Jurkat, Clone E6-1 (cell line): ENCODE measurements at regions not wholly inside any gene's neighbourhood (a gene's known extent, or its start where the extent isn't known, plus 50 kb on each side); places are given as distances from the start of the nearest gene placed in this dataset.

Experiments used
- DNase-seq: peaks from one replicate; pipeline ENCODE4 v3.0.0-alpha.2; 2011; ENCODE audit warnings: low read depth, low spot score
- H3K4me3 ChIP-seq: 2 replicates; pipeline ENCODE4 v1.5.1; 2011; ENCODE audit warnings: mild to moderate bottlenecking, low read length, control low read depth, moderate library complexity

- H3K4me3 ChIP-seq, result no peak overlapping the region
- DNase-seq, result no peak
These were observed 50.8 kb upstream of the NAV2 start for GRCh38 chr11:19661827-19662226.

- DNase-seq, result no peak
- H3K4me3 ChIP-seq, result no peak overlapping the region
These were observed 52.6 kb upstream of the NAV2 start for GRCh38 chr11:19660076-19660475.

GRCh38 chr11:19659529-19659928, 53.1 kb upstream of the NAV2 start:
- DNase-seq, result no peak
- H3K4me3 ChIP-seq, result no peak overlapping the region

DNA sequence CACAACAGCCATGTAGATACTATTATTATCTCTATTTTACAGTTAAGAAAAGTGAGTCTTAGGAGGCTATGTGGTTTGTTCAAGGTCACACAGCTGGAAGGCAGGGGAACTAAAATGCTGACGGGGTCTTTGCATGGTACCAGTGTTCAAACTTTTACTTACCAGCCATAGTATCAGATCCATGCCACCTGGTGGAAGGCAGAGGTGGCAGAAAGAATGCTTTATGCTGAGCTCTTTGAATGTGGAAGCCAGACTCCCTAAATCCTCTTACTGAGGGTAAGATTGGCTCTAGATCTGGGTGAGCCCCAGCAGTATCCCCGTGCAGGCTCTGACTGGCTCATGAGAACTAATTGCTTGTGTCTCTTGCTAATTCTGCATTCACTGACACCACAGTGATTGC, 54.3 kb upstream of the NAV2 start:
- H3K4me3 ChIP-seq, result no peak overlapping the region
- DNase-seq, result peak; percentile 45

GRCh38 chr11:19656140-19656541, 56.5 kb upstream of the NAV2 start:
- no peak for DNase-seq
- H3K4me3 ChIP-seq, result no peak overlapping the region

DNA sequence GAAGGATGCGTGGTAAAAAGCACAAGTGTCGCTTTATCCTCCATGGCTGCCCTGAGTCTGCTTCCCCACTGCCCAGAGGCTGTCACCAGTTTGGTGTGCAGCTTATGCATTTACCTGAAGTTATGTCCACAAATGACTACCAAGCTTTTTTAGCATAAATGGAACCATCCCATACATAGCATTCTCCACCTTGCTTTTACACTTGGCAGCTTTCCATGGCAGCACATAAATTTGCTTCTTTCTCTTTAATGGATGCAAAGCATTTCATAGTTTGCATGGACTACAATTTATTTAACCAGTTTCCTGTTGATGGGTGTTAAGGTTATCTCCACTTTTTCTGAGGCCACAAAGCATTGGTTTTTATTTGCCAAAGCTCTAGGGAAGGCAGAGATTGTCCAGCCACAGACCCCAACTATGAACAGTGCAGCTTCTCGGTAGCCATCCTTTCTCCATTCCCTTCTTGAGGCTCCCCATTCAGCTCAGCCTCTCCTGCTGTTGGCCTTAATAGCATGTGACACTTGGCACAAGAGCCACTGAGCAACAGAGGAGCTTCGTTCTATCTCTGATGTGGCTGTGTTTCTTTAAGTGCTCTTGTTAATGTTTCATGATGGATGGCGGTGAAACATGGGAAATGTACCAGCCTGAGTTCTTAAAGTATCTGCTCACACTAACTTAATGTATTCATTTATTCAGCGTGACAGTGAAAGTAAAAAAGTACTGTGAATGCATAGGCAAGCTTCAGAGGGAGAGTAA, 59.8 kb upstream of the NAV2 start:
- no peak for DNase-seq
- H3K4me3 ChIP-seq, result no peak overlapping the region

DNA sequence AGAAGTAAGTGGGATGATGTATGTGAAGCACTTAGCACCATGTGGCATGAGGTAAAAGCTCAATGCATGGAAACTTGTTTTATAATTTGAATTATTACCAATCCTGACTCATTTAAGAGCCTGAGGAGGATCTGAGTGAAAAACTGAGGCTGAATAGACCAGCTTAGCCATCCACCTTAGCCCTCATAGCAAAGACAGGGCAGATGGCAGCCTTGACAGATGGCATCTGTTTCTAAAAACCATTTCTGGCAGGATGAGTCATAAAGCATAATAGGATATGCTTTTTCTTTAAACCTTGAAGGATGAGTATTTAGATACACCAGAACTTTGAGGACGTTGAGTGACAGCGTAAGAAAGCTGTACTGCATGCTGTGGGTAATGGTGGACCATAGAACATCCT, 61.0 kb upstream of the NAV2 start:
- DNase-seq, result no peak
- H3K4me3 ChIP-seq, result no peak overlapping the region

- DNase-seq, result no peak
- no peak overlapping the region for H3K4me3 ChIP-seq
These were observed 61.6 kb upstream of the NAV2 start for GRCh38 chr11:19651028-19651427.

DNA sequence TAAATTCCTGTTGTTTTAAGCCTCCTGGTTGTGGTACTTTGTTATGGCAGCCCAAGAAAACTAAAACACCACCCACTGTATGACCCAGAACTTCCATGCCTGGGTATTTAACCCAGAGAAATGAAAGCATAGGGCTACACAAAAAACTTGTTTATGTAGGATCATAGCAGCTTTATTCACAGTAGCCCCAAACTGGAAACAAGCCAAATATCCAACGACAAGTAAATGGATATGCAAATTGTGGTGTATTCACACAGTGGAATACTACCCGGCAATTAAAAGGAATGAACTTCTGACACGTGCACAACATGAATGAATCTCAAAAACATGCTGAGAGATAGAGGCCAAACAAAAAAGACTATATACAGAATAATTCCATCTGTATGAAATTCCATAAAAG, 62.2 kb upstream of the NAV2 start:
- no peak for DNase-seq
- H3K4me3 ChIP-seq, result no peak overlapping the region

DNA sequence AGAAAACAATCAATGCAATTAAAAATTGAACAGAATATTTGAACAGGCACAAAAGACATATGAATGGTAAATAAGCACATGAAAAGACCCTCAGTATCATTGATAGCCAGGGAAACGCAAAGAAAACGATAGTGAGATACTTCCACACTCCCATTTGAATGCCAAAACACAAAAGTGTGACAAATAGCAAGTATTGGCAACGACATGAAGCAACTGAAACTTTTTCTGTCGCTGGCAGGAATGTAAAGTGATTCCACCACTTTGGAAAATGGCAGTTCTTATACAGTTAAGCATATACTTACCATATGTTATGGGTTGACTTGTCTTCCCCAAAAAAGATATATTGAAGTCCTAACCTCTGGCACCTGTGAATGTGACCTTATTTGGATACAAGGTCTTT, 62.9 kb upstream of the NAV2 start:
- no peak overlapping the region for H3K4me3 ChIP-seq
- no peak for DNase-seq

- no peak for DNase-seq
- H3K4me3 ChIP-seq, result no peak overlapping the region
These were observed 64.3 kb upstream of the NAV2 start for GRCh38 chr11:19648321-19648720.

DNA sequence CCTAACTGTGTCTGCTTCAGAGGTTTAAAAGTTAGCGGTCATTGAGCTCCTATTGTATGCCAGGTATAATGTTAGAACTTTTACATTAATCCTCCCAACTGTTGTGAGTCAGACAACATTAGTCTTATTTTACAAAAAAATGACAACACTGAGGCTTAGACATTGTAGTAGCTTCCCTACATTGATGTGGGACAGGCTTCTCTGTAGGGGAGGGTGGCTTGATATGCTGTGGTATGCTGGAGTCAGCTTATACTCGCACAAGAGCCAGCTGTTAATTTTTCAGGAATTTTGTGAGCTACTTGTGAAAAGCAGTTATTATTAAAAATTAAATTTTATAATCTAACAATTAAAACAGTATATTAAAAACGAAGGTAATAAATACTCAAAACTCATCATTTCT, 64.8 kb upstream of the NAV2 start:
- no peak for DNase-seq
- H3K4me3 ChIP-seq, result no peak overlapping the region

GRCh38 chr11:19646921-19647320, 65.7 kb upstream of the NAV2 start:
- no peak for DNase-seq
- no peak overlapping the region for H3K4me3 ChIP-seq

DNA sequence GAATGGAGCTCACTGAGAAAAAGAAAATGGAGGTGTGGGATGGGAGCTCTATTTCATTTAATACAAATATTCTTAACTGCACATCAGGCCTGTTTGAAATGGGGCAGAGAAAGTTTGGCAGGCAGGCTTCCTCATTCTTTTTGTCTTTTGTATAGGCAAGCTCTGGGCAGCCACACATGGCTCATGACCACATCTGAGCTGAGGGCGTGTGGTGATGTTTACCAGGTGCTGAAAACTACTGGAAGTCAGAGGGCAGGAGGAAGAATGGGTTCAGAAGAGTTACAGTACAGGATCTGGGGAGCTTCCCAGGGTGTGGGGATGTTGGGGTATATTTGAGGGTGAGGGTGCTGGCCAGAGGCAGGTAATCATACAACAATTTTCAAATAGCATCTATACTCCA, 66.3 kb upstream of the NAV2 start:
- H3K4me3 ChIP-seq, result no peak overlapping the region
- DNase-seq, result peak; percentile 59

DNA sequence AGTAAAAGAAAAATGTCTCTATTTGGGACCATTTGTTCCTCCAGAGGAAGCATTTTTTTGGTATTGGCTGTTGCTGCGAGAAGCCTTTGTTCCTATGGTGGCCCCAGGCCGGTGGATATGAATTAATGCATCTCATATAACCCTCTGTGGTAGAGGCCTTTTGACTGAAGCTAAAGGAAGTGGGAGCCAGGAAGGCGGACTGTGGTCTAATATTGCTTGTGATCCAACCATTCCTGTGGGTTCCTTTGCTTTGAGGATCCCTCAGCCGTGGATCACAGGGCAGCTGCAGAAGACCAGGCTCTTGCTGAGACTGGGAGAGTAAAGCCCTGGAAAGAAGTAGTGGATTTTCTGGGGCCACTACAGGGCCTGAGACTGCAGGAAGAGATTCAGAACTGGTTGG, 68.3 kb upstream of the NAV2 start:
- no peak overlapping the region for H3K4me3 ChIP-seq
- no peak for DNase-seq

DNA sequence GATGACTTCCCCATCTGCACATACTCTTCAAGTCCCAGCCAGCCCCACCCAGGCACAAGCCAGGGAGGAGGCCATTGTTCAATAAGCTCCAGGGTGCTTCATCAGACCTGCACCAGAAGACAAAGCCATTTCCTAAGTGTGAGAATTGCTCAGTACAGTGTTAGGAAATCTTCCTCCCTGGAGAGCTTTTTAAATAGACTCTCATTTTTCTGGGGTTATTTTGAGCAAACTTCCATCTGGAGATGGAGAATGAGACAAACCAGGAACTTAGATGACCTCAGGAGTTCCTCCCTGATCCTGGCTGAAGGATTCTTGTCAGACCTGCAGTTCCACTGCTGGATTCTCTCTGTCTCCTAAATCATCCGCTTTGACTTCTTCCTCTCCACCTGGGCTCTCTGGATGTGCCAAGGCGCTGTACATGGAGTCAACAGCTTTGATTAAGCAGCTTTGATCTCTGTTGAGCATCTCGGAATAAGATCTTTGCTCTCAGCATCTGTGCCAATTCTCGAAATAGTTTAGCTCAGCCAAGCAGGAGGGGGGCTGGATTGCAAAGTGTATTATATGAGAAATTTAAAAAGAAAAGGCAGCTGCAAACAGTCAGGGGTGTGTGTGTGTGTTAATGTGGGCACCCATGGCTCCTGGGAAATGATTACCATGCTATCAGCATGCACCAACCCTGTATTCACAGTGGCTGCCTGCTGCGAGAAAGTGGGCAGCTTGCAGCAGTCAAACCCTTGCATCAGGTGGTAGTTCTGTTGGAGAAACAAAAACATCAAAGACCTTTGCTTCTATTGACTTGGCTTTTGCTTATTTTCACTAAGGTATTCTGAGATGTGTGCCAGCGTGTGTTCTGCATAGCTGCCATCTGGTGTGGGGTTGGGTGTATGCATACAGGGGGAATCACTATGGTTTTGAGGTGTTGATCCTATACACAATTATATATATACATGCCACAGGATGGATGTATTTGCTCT, 70.2 kb upstream of the NAV2 start:
- no peak overlapping the region for H3K4me3 ChIP-seq
- peak; percentile 45 for DNase-seq

GRCh38 chr11:19639603-19640105, 73.0 kb upstream of the NAV2 start:
- no peak overlapping the region for H3K4me3 ChIP-seq

DNA sequence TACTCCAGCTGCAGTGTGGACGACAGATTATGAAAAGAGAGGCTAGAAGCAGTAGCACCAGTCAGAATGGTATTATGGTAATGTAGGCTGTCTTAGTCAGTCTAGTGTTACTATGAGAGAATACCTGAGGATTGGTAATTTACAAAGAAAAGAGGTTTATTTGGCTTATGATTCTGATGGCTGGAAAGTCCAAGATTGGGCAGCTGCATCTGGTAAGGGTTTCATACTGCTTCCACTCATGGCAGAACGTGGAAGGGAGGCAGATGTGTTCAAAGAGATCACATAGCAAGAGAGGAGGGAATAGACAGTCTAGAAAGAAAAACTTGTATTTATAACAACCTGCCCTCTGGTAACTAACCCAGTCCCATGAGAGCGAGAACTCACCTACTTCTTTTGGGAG, 77.3 kb upstream of the NAV2 start:
- H3K4me3 ChIP-seq, result no peak overlapping the region
- no peak for DNase-seq

More at GRCh38 chr11:19639603-19640105, 73.0 kb upstream of the NAV2 start:
- DNase-seq, result no peak

DNA sequence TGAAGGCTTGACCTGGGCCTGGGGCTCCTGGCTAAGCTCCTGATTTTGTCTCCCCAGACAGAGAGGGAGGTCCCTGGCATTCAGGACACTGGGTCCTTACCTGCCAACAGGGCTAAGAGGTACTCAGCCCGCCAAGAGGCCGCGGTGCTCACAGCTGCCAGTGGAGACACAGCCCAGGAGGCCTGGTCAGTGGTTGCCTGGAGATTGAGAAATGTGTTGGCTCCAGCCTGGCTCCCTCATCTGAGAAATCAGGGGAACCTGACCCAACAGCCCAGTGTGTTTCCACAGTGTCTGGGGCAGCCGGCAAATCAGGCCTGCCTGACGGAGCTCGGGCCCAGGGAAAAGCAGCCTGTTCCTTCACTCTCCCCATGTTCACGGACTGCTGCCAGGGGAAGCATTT, 79.4 kb upstream of the NAV2 start:
- no peak for DNase-seq
- no peak overlapping the region for H3K4me3 ChIP-seq

DNA sequence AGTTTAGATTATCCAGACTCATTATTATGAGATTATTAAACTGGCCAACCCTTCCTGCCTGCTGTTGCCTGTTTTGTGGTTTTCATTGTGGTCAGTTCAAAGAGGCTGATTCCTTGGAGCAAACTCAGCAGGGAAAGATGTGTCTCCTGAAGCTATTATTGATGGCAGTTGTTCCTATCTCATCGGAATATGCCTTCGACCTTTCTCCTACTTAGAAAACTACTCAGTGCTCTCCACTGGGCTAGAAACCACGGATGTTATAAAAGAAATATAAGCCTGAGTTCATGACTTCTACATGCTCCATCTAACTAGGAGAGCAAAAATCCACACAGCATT, 80.2 kb upstream of the NAV2 start:
- DNase-seq, result no peak
- no peak overlapping the region for H3K4me3 ChIP-seq
